ENCODE measurements at regions not wholly inside any gene's neighbourhood (a gene's known extent, or its start where the extent isn't known, plus 50 kb on each side); places are given as distances from the start of the nearest gene placed in this dataset.
A peak's percentile ranks its signal among the peaks of the same experiment; 100 is the strongest.

GRCh38 chr1:228854907-228855306 lies 119.6 kb downstream of the RHOU start:
- no peak for ATAC-seq
- TF ChIP-seq POLR2A (IDR thresholded peaks at IDR 0.05) (no peak), CTCF (IDR thresholded peaks at IDR 0.05 in 4 of 5, conservative IDR thresholded peaks at IDR 0.05 in 1 of 5) (no peak)
- no peak overlapping the region for H3K27ac ChIP-seq
- no peak for DNase-seq
- H3K36me3 ChIP-seq = no peaks in the 10 kb centered on the region
- intact Hi-C loops (cut with DNase I; ENCODE audit: low total_unique reads) = no loop called here
- in situ Hi-C loops (cut with MboI; ENCODE audit: low sequenced_read_pairs in 4 of 4) = no loop called here
- H3K4me3 ChIP-seq = no peak overlapping the region
- H3K27me3 ChIP-seq = no peaks in the 10 kb centered on the region
- no peaks in the 10 kb centered on the region for H3K4me1 ChIP-seq
- no peaks in the 10 kb centered on the region for H3K9me3 ChIP-seq

- in situ Hi-C loops (cut with MboI; ENCODE audit: low sequenced_read_pairs in 4 of 4) = no loop called here
Measured at GRCh38 chr1:228857611-228858010, 122.3 kb downstream of the RHOU start.

GRCh38 chr1:228860911-228861831 lies 125.9 kb downstream of the RHOU start:
- no peaks in the 10 kb centered on the region for H3K36me3 ChIP-seq
- no peak for TF ChIP-seq CTCF (IDR thresholded peaks at IDR 0.05 in 4 of 5, conservative IDR thresholded peaks at IDR 0.05 in 1 of 5)
- TF ChIP-seq POLR2A (IDR thresholded peaks at IDR 0.05) = no peak
- peaks cover 9 to 10% of the 10 kb centered on the region in 2 donors for H3K4me1 ChIP-seq
- DNase-seq (no peak), ATAC-seq (peak; percentile 83 to 91)
- intact Hi-C loops (cut with DNase I; ENCODE audit: low total_unique reads) = no loop called here
- no peak overlapping the region for H3K4me3 ChIP-seq
- no peaks in the 10 kb centered on the region for H3K9me3 ChIP-seq
- no peaks in the 10 kb centered on the region for H3K27me3 ChIP-seq
- H3K27ac ChIP-seq = peak overlapping the region in 1 of 4 donors; percentile 23
- in situ Hi-C loops (cut with MboI; ENCODE audit: low sequenced_read_pairs in 4 of 4) = loop anchor here in 1 of 4 donors (10.0 kb wide), 1 partner anchor 126 kb away; the partner anchor contains the start of gene RHOU

More at GRCh38 chr1:228857611-228858010, 122.3 kb downstream of the RHOU start:
- Histone ChIP-seq H3K27ac (no peak overlapping the region), H3K4me1 (peaks cover 9 to 10% of the 10 kb centered on the region in 2 donors), H3K36me3 (no peaks in the 10 kb centered on the region), H3K4me3 (no peak overlapping the region), H3K9me3 (no peaks in the 10 kb centered on the region), H3K27me3 (no peaks in the 10 kb centered on the region)
- TF ChIP-seq CTCF (IDR thresholded peaks at IDR 0.05 in 4 of 5, conservative IDR thresholded peaks at IDR 0.05 in 1 of 5) = no peak
- TF ChIP-seq POLR2A (IDR thresholded peaks at IDR 0.05) = no peak
- ATAC-seq (no peak), DNase-seq (no peak)
- intact Hi-C loops (cut with DNase I; ENCODE audit: low total_unique reads) = no loop called here

GRCh38 chr1:228861832-228862180 lies 126.5 kb downstream of the RHOU start:
- DNase-seq = no peak
- H3K27ac ChIP-seq = no peak overlapping the region
- no peak overlapping the region for H3K4me3 ChIP-seq
- intact Hi-C loops (cut with DNase I; ENCODE audit: low total_unique reads) = no loop called here
- ATAC-seq = no peak
- H3K9me3 ChIP-seq = no peaks in the 10 kb centered on the region
- H3K4me1 ChIP-seq = peaks cover 9 to 10% of the 10 kb centered on the region in 2 donors
- no peak for TF ChIP-seq CTCF (IDR thresholded peaks at IDR 0.05 in 4 of 5, conservative IDR thresholded peaks at IDR 0.05 in 1 of 5)
- no peak for TF ChIP-seq POLR2A (IDR thresholded peaks at IDR 0.05)
- H3K27me3 ChIP-seq = no peaks in the 10 kb centered on the region
- in situ Hi-C loops (cut with MboI; ENCODE audit: low sequenced_read_pairs in 4 of 4) = loop anchor here in 1 of 4 donors (10.0 kb wide), 1 partner anchor 127 kb away; the partner anchor contains the start of gene RHOU
- no peaks in the 10 kb centered on the region for H3K36me3 ChIP-seq

Measured in gastrocnemius medialis (tissue), 4 donors.